PC-3 (cell line): ENCODE measurements at regions not wholly inside any gene's neighbourhood (a gene's known extent, or its start where the extent isn't known, plus 50 kb on each side); places are given as distances from the start of the nearest gene placed in this dataset.

Experiments used
- ATAC-seq: fragments of 200-7000 bp; cut with Tn5 transposase; 2 replicates; pipeline ENCODE4 v1.9.1; 2020; ENCODE audit warnings: mild to moderate bottlenecking, moderate library complexity
- BruUV-seq: library from RNA; stranded (reverse); fragments of 400-500 nt; replicated peaks from 2 replicates; lab custom pipeline; 2021; lab: Mats Ljungman, UMichigan
- CTCF ChIA-PET: fragments of 300-600 bp; sonication (Branson Sonifier 250); formaldehyde crosslinking; loops from one replicate; lab custom pipeline; 2022; ENCODE audit warnings: antibody characterized with exemption; lab: Charles Lee
- POLR2A ChIA-PET: fragments of 300-600 bp; sonication (Branson Sonifier 250); formaldehyde crosslinking; loops from one replicate; lab custom pipeline; 2022; ENCODE audit warnings: antibody characterized with exemption; ENCODE audit not compliant: unreplicated experiment; lab: Charles Lee
- DNase-seq: peaks from one replicate; pipeline ENCODE4 v3.0.0-alpha.2; 2015
- H2AFZ ChIP-seq: fragments of 300-600 bp; sonication (generic); 2 replicates; pipeline ENCODE4 v1.6.0; 2016; ENCODE audit warnings: antibody characterized with exemption, low read length
- H3F3A ChIP-seq: fragments of 300-600 bp; sonication (generic); one replicate; pipeline ENCODE4 v1.6.0; 2017; ENCODE audit warnings: antibody characterized with exemption, low read length, control low read depth, mild to moderate bottlenecking; ENCODE audit not compliant: unreplicated experiment
- H3K27ac ChIP-seq: fragments of 300-600 bp; sonication (generic); 2 replicates; pipeline ENCODE4 v1.5.1; 2016; ENCODE audit warnings: mild to moderate bottlenecking, low read length
- H3K27me3 ChIP-seq: fragments of 300-600 bp; sonication (generic); 2 replicates; pipeline ENCODE4 v1.6.1; 2016; ENCODE audit warnings: low read length, mixed read lengths
- H3K36me3 ChIP-seq: fragments of 300-600 bp; sonication (generic); 2 replicates; pipeline ENCODE4 v1.6.1; 2016; ENCODE audit warnings: low read depth, mixed run types, low read length, mixed read lengths
- H3K4me1 ChIP-seq: fragments of 300-600 bp; sonication (generic); 2 replicates; pipeline ENCODE4 v1.5.1; 2016; ENCODE audit warnings: low read length; ENCODE audit not compliant: insufficient read depth
- H3K4me2 ChIP-seq: fragments of 300-600 bp; sonication (generic); 2 replicates; pipeline ENCODE4 v1.6.0; 2016; ENCODE audit warnings: low read length
- H3K4me3 ChIP-seq: fragments of 300-600 bp; sonication (generic); 2 replicates; pipeline ENCODE4 v1.5.1; 2016; ENCODE audit warnings: mild to moderate bottlenecking, low read length, mixed read lengths
- H3K79me2 ChIP-seq: fragments of 300-600 bp; sonication (generic); 2 replicates; pipeline ENCODE4 v1.6.1; 2017; ENCODE audit warnings: low read length, mixed read lengths
- H3K9ac ChIP-seq: fragments of 300-600 bp; sonication (generic); 2 replicates; pipeline ENCODE4 v1.6.0; 2016; ENCODE audit warnings: mild to moderate bottlenecking, low read length
- H3K9me2 ChIP-seq: fragments of 300-600 bp; sonication (generic); replicated peaks from 2 replicates; pipeline ENCODE4 v1.6.1; 2016; ENCODE audit warnings: mixed run types, low read length, mixed read lengths
- H3K9me3 ChIP-seq: fragments of 300-600 bp; sonication (generic); 2 replicates; pipeline ENCODE4 v1.6.1; 2016; ENCODE audit warnings: low read length, mixed read lengths
- H4K20me1 ChIP-seq: fragments of 300-600 bp; sonication (generic); 2 replicates; pipeline ENCODE4 v1.6.1; 2016; ENCODE audit warnings: low read length, mixed read lengths
- CTCF ChIP-seq: fragments of 300-600 bp; sonication (generic); conservative IDR thresholded peaks from 2 replicates; pipeline ENCODE4 v1.5.1; 2017; ENCODE audit warnings: antibody characterized with exemption, low read depth, mild to moderate bottlenecking, low read length
- EZH2 ChIP-seq: fragments of 300-600 bp; sonication (generic); IDR thresholded peaks from one replicate; pipeline ENCODE4 v1.6.1; 2017; ENCODE audit warnings: antibody characterized with exemption, mild to moderate bottlenecking, low read length; ENCODE audit not compliant: unreplicated experiment
- EZH2phosphoT487 ChIP-seq: fragments of 300-600 bp; sonication (generic); IDR thresholded peaks from 2 replicates; pipeline ENCODE4 v1.6.1; 2018; ENCODE audit warnings: mild to moderate bottlenecking, antibody characterized with exemption, low read length, borderline replicate concordance
- intact Hi-C: fragments of 100-400 bp; cut with micrococcal nuclease; formaldehyde crosslinking; loops from 2 replicates; pipeline ENCODE4 v1.9.0; 2023

DNA sequence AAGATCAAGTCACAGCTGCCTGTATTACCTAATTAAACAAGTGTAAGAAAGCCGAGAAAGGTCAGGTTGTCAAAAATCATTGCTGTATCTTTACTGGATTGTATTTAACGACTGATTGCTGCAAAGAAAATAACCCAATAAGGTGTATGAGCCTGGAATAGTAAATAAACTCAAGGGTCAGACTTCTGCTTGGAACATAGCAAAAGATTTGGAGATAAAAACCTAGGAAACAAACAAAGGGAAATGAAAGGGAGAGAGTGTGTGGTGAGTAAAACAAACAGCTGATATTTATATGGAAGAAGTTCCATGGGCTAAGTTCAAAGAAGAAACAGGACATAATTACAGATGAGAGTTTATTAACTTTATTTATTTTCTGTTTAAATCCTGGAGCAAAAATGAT lies 354.0 kb downstream of the TLR4 start:
- no peaks in the 10 kb centered on the region for H3K27me3 ChIP-seq
- no peaks in the 10 kb centered on the region for H4K20me1 ChIP-seq
- H3K9me3 ChIP-seq = no peaks in the 10 kb centered on the region
- H3K4me3 ChIP-seq = no peak overlapping the region
- no peaks in the 10 kb centered on the region for H3K9me2 ChIP-seq
- ChIA-PET POLR2A (no interaction called here), CTCF (no interaction called here)
- no peaks in the 10 kb centered on the region for H3K4me1 ChIP-seq
- no peak overlapping the region for H3K4me2 ChIP-seq
- H3K9ac ChIP-seq = no peak overlapping the region
- H3F3A ChIP-seq = no peaks in the 10 kb centered on the region
- intact Hi-C loops = no loop called here
- no peak for TF ChIP-seq CTCF
- no peak for TF ChIP-seq EZH2
- TF ChIP-seq EZH2phosphoT487 = no peak
- H3K27ac ChIP-seq = no peak overlapping the region
- BruUV-seq = no TSS peak
- DNase-seq (no peak), ATAC-seq (no peak)
- H3K79me2 ChIP-seq = no peaks in the 10 kb centered on the region
- no peak overlapping the region for H2AFZ ChIP-seq
- H3K36me3 ChIP-seq = no peaks in the 10 kb centered on the region

- ATAC-seq (no peak), DNase-seq (peak; percentile 17)
- no peaks in the 10 kb centered on the region for H4K20me1 ChIP-seq
- no peaks in the 10 kb centered on the region for H3K9me3 ChIP-seq
- no peak overlapping the region for H2AFZ ChIP-seq
- no peak overlapping the region for H3K27ac ChIP-seq
- no peaks in the 10 kb centered on the region for H3K36me3 ChIP-seq
- TF ChIP-seq CTCF (no peak), EZH2 (no peak), EZH2phosphoT487 (no peak)
- ChIA-PET POLR2A (no interaction called here), CTCF (no interaction called here)
- no peaks in the 10 kb centered on the region for H3K79me2 ChIP-seq
- H3K27me3 ChIP-seq = no peaks in the 10 kb centered on the region
- no peaks in the 10 kb centered on the region for H3K4me1 ChIP-seq
- no peak overlapping the region for H3K4me2 ChIP-seq
- H3F3A ChIP-seq = no peaks in the 10 kb centered on the region
- no peak overlapping the region for H3K4me3 ChIP-seq
- intact Hi-C loops = no loop called here
- BruUV-seq = no TSS peak
- H3K9ac ChIP-seq = no peak overlapping the region
- H3K9me2 ChIP-seq = no peaks in the 10 kb centered on the region
These were observed 355.5 kb downstream of the TLR4 start for GRCh38 chr9:118059484-118060278.

DNA sequence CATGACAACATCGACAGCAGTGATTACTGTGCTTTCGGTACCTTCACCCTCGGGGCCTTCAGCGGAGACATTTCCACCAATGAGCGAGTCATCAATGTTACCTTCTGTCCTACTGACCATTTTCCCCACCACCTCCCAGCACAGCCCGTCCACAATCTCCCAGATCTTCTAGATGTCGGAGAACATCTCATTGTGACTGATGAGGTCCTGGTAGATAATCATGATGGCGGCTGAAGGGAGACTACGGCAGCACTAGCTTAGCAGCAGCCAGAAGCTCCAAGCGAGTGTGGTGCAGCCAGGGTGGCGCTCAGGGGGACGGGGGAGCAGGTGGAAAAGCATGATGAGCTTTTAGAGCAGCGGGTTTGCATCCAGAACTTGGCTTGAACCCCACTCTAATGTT lies 379.0 kb downstream of the TLR4 start:
- DNase-seq = no peak
- ATAC-seq = no peak
- intact Hi-C loops = no loop called here
- Histone ChIP-seq H3K79me2 (no peaks in the 10 kb centered on the region), H3K4me1 (no peaks in the 10 kb centered on the region), H3K27ac (no peak overlapping the region), H2AFZ (no peak overlapping the region), H4K20me1 (no peaks in the 10 kb centered on the region), H3K36me3 (no peaks in the 10 kb centered on the region), H3K4me3 (no peak overlapping the region), H3K9me2 (no peaks in the 10 kb centered on the region), H3K9me3 (no peaks in the 10 kb centered on the region), H3K4me2 (no peak overlapping the region), H3F3A (no peaks in the 10 kb centered on the region), H3K27me3 (no peaks in the 10 kb centered on the region), H3K9ac (no peak overlapping the region)
- TF ChIP-seq EZH2 (no peak), CTCF (no peak), EZH2phosphoT487 (no peak)
- no TSS peak for BruUV-seq
- ChIA-PET CTCF (no interaction called here), POLR2A (no interaction called here)
